Body of pancreas (tissue), 4 donors: ENCODE measurements at regions not wholly inside any gene's neighbourhood (a gene's known extent, or its start where the extent isn't known, plus 50 kb on each side); places are given as distances from the start of the nearest gene placed in this dataset.

Experiments
- CTCF ChIP-seq, 7 experiments: fragments of 450-650 bp in 4 of 7; fragments of 200-600 bp in 3 of 7; sonication (generic) in 3 of 7; IDR thresholded peaks; one replicate each; pipeline ENCODE4 v1.5.1; 2016 to 2019; ENCODE audit warnings: antibody characterized with exemption in 7 of 7
- POLR2A ChIP-seq, 3 donors: fragments of 450-650 bp; IDR thresholded peaks; one replicate each; pipeline ENCODE4 v1.6.1; 2016; ENCODE audit warnings: antibody characterized with exemption in 3 of 3, mild to moderate bottlenecking in 2 of 3

DNA sequence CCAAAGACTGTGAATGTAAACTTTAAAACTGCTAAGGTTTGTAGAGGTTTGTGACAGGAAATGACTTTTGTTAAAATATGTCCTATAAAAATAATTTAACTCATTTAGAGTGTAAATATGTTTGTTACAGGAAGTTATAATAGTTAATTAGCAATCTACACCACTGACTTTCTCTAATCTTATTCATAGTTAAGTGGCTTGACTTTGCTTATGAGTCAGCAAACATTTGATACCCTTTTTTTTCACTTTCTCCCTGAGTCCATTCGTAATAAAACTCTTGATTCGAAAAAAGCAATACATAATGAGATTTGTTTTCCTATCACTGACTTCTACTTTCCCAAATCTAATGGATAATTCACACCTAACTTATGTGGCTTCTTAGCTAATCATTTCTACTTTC, 317.7 kb upstream of the SEMA3C start:
- TF ChIP-seq CTCF (IDR thresholded peaks at IDR 0.05) (no peak), POLR2A (IDR thresholded peaks at IDR 0.05) (no peak)
